Fibroblast of lung (primary cell): ENCODE measurements at regions not wholly inside any gene's neighbourhood (a gene's known extent, or its start where the extent isn't known, plus 50 kb on each side); places are given as distances from the start of the nearest gene placed in this dataset.

Source experiments
- DNase-seq, 2 donors: peaks; one replicate each; pipeline versions ENCODE4 v3.0.0 to v3.0.0-alpha.2; 2010; ENCODE audit warnings: low read depth in 2 of 2
- H2AFZ ChIP-seq: 2 replicates; pipeline ENCODE4 v1.5.1; 2012; ENCODE audit warnings: low read length, control low read depth, inconsistent platforms
- H3K27ac ChIP-seq: 2 replicates; pipeline ENCODE4 v1.5.1; 2011; ENCODE audit warnings: low read length, control low read depth; ENCODE audit not compliant: insufficient read depth
- H3K27me3 ChIP-seq: 2 replicates; pipeline ENCODE4 v1.5.1; 2011; ENCODE audit warnings: mild to moderate bottlenecking, low read length; ENCODE audit not compliant: control insufficient read depth, insufficient read depth
- H3K36me3 ChIP-seq: 2 replicates; pipeline ENCODE4 v1.5.1; 2011; ENCODE audit warnings: low read length; ENCODE audit not compliant: control insufficient read depth, insufficient read depth
- H3K4me1 ChIP-seq: 2 replicates; pipeline ENCODE4 v1.5.1; 2011; ENCODE audit warnings: low read length; ENCODE audit not compliant: control insufficient read depth, insufficient read depth; ENCODE audit errors: extremely low read depth
- H3K4me2 ChIP-seq: 2 replicates; pipeline ENCODE4 v1.5.1; 2011; ENCODE audit warnings: low read length, control low read depth; ENCODE audit not compliant: insufficient read depth; ENCODE audit errors: extremely low read depth
- H3K4me3 ChIP-seq, 4 experiments: fragments of 200-600 bp in 1 of 4; sonication (generic) in 1 of 4; replicated peaks in 1 of 4; 2 replicates each; pipeline ENCODE4 v1.5.1; 2011 to 2016; ENCODE audit warnings: low read length in 4 of 4, low read depth in 3 of 4, mild to moderate bottlenecking in 3 of 4, control low read depth in 2 of 4, inconsistent platforms in 1 of 4, mixed read lengths in 1 of 4; ENCODE audit not compliant: insufficient read depth in 1 of 4; ENCODE audit errors: control extremely low read depth in 1 of 4
- H3K79me2 ChIP-seq: 2 replicates; pipeline ENCODE4 v1.5.1; 2012; ENCODE audit warnings: mild to moderate bottlenecking, low read length, inconsistent platforms; ENCODE audit not compliant: control insufficient read depth, insufficient read depth
- H3K9ac ChIP-seq: 2 replicates; pipeline ENCODE4 v1.5.1; 2011; ENCODE audit warnings: mild to moderate bottlenecking, low read length, control low read depth; ENCODE audit not compliant: insufficient read depth
- H3K9me3 ChIP-seq: 2 replicates; pipeline ENCODE4 v1.5.1; 2012; ENCODE audit warnings: low read depth, low read length; ENCODE audit not compliant: control insufficient read depth, insufficient read depth
- H4K20me1 ChIP-seq: 2 replicates; pipeline ENCODE4 v1.5.1; 2011; ENCODE audit warnings: low read length; ENCODE audit not compliant: control insufficient read depth, insufficient read depth; ENCODE audit errors: extremely low read depth
- CTCF ChIP-seq, 2 donors: IDR thresholded peaks in 1 of 2; conservative IDR thresholded peaks in 1 of 2; 1 replicate in 1 of 2; 2 replicates in 1 of 2; pipeline ENCODE4 v1.5.1; 2011 to 2012; ENCODE audit warnings: low read length in 2 of 2, control low read depth in 1 of 2, inconsistent platforms in 1 of 2, low read depth in 1 of 2, mild to moderate bottlenecking in 1 of 2
- EZH2 ChIP-seq: IDR thresholded peaks from 2 replicates; pipeline ENCODE4 v1.5.1; 2012; ENCODE audit warnings: low read length, control low read depth, mild to moderate bottlenecking; ENCODE audit errors: missing control alignments

GRCh38 chr21:25408666-25409065 lies 198.6 kb downstream of the MRPL39 start:
- H3K27me3 ChIP-seq = no peaks in the 10 kb centered on the region
- TF ChIP-seq EZH2 (no peak), CTCF (conservative IDR thresholded peaks at IDR 0.05 in 1 of 2, IDR thresholded peaks at IDR 0.05 in 1 of 2; ENCODE audit: low read depth in 1 of 2, low read length in 2 of 2) (no peak)
- DNase-seq = no peak

DNA sequence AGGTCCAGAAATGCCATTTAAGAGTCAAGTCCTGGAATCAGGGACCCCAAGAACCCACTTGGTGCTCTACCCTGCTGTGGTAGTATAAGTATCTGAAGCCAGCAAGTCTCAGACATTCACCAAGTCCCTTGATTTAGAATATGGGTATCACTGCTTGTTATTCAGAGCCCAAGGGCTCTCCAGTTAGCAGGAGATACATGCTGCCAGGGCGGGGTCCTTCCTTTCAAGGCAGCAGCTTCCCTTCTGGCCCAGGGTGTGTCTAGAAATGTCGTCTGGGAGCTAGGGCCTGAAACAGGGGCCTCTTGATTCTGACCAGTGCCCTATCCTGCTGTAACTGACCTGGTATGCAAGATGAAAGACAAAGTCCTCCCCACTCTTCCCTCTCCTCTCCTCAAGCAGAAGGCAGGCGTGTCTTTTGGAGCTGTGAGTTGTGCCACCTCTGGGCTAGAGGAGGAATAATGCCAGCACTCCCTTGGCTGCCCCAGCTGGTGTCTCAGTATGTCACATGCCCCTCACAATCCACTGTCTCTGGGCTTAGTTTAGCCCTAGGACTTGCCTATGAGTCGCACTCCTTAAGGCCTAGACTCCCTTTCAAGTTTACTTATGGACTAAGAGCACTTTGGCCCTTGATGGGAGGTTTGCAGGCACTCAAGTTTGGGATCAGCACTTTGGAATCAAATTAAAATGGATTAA lies 200.2 kb downstream of the MRPL39 start:
- Histone ChIP-seq H3K4me3 (no peak overlapping the region), H4K20me1 (no peaks in the 10 kb centered on the region), H3K4me1 (no peaks in the 10 kb centered on the region), H3K27me3 (no peaks in the 10 kb centered on the region), H3K79me2 (no peaks in the 10 kb centered on the region), H3K9ac (no peak overlapping the region), H3K27ac (no peak overlapping the region), H3K36me3 (no peaks in the 10 kb centered on the region), H2AFZ (no peak overlapping the region), H3K4me2 (no peak overlapping the region), H3K9me3 (no peaks in the 10 kb centered on the region)
- no peak for TF ChIP-seq EZH2
- no peak for TF ChIP-seq CTCF (conservative IDR thresholded peaks at IDR 0.05 in 1 of 2, IDR thresholded peaks at IDR 0.05 in 1 of 2; ENCODE audit: low read depth in 1 of 2, low read length in 2 of 2)
- DNase-seq = no peak

More at GRCh38 chr21:25408666-25409065, 198.6 kb downstream of the MRPL39 start:
- Histone ChIP-seq H3K4me1 (no peaks in the 10 kb centered on the region), H2AFZ (no peak overlapping the region), H3K9me3 (no peaks in the 10 kb centered on the region), H3K4me3 (no peak overlapping the region), H3K27ac (no peak overlapping the region), H4K20me1 (no peaks in the 10 kb centered on the region), H3K36me3 (no peaks in the 10 kb centered on the region), H3K9ac (no peak overlapping the region), H3K4me2 (no peak overlapping the region), H3K79me2 (no peaks in the 10 kb centered on the region)

GRCh38 chr21:25405984-25406383 lies 201.3 kb downstream of the MRPL39 start:
- H3K4me3 ChIP-seq = no peak overlapping the region
- no peaks in the 10 kb centered on the region for H3K79me2 ChIP-seq
- no peak overlapping the region for H3K9ac ChIP-seq
- no peaks in the 10 kb centered on the region for H3K4me1 ChIP-seq
- no peaks in the 10 kb centered on the region for H4K20me1 ChIP-seq
- H3K27me3 ChIP-seq = no peaks in the 10 kb centered on the region
- no peaks in the 10 kb centered on the region for H3K36me3 ChIP-seq
- H2AFZ ChIP-seq = no peak overlapping the region
- H3K27ac ChIP-seq = no peak overlapping the region
- TF ChIP-seq CTCF (conservative IDR thresholded peaks at IDR 0.05 in 1 of 2, IDR thresholded peaks at IDR 0.05 in 1 of 2; ENCODE audit: low read depth in 1 of 2, low read length in 2 of 2) (no peak), EZH2 (no peak)
- no peak overlapping the region for H3K4me2 ChIP-seq
- DNase-seq = no peak
- no peaks in the 10 kb centered on the region for H3K9me3 ChIP-seq
